Activated gamma-delta T cell treated with anti-CD3 and anti-CD28 coated beads, Interleukin-2, amount 50 U/mL, for 16 hours (primary cell): ENCODE measurements at regions not wholly inside any gene's neighbourhood (a gene's known extent, or its start where the extent isn't known, plus 50 kb on each side); places are given as distances from the start of the nearest gene placed in this dataset.

Experiments
- DNase-seq: peaks from one replicate; pipeline ENCODE4 v3.0.0-alpha.2; 2020; ENCODE audit warnings: low read depth

GRCh38 chr13:44093607-44094564, 214.2 kb downstream of the LACC1 start:
- DNase-seq, result no peak

GRCh38 chr13:44096901-44097300, 217.2 kb downstream of the LACC1 start:
- DNase-seq, result no peak

DNA sequence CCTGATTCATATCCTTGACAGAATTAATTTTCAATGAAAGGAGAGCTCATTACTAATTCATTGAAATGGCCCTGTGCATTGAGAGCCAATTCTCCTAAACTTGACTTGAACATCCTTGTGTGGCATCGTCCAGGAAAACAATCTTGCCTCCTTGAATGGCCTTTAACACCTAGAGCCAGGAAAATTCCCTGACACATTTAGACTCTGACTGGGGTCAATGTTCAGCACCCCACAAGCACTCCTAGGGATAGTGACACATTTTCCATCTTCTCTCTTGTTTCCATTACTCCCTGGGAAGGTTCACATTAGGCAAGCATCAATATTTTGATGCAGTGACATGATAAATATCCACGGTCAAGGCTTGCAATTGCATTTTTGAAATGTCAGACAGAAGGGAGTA, 218.9 kb downstream of the LACC1 start:
- no peak for DNase-seq

DNA sequence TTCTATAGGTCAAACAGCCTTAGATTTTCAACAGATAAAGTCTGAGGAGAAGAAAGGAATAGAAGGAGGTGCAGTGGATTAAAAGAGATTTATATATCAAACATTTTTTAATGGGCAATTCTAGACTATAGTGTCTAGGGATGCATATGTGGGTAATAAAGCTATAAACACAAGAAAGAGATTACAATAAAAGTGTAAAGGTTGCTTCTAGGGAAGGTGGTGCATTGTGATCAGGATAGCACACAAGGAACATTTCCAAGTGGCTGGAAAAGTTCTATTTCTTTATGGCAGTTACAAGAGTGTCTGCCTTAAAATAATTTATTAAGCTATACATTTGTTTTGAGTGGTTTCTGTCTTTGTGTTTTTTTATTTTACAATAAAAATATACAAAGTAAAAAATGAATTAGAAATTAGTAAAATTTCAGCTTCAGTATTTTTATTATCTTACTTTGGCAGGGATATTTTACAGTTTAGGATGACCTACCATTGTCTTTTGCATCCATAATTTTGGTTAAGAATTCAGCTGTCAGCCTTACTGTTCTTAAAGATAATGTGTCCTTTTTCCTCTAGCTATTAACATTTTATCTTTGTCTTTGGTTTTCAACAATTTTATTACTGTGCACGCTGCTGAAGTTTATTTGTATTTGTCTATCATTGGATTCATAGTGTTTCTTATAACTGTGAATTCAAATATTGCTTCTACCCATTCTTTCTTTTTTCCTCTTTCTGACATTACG, 221.8 kb downstream of the LACC1 start:
- no peak for DNase-seq

GRCh38 chr13:44103429-44104196, 223.9 kb downstream of the LACC1 start:
- DNase-seq, result no peak

- no peak for DNase-seq
These were observed 224.4 kb downstream of the LACC1 start for GRCh38 chr13:44104197-44104490.

- no peak for DNase-seq
These were observed 225.3 kb downstream of the LACC1 start for GRCh38 chr13:44104969-44105368.

GRCh38 chr13:44106266-44107152, 226.8 kb downstream of the LACC1 start:
- no peak for DNase-seq

DNA sequence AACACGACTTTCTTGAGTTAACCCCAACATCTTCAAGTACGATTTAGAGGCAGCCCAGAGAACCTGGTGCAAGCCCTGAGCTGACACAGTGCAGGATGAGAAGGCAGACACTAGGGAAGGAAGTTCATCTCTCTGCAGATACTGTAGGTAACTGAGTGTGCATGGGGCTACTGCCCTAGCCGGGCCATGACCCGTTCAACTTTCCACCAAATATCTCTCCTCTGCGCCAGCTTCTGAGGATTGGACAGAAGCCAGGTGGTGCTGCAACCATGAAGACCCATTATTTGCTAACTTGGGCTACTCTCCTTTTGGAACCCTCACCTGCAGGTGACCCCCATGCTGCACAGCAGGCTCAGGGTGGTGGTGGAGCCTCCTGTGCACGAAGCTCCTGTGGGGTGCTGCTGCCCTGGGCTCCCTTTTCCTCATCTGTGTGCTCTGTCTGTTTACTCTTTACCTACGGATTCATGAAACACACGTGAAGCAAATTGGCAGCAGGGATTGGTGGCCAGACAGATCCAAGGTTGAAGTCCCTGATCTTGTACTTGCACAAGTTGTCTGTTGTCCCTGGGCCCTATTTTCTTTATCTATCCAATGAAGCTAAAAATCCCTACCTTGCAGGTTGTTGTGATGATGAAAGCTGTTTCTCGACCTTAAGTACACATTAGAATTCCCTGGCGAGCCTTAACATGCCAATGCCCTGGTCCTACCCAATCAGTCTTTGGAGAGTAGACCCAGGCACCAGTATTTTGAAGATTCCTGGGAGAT, 227.8 kb downstream of the LACC1 start:
- DNase-seq, result no peak

- no peak for DNase-seq
These were observed 228.7 kb downstream of the LACC1 start for GRCh38 chr13:44108331-44108858.

GRCh38 chr13:44110091-44110621, 230.5 kb downstream of the LACC1 start:
- DNase-seq, result no peak

- no peak for DNase-seq
These were observed 232.0 kb downstream of the LACC1 start for GRCh38 chr13:44111701-44112100.

DNA sequence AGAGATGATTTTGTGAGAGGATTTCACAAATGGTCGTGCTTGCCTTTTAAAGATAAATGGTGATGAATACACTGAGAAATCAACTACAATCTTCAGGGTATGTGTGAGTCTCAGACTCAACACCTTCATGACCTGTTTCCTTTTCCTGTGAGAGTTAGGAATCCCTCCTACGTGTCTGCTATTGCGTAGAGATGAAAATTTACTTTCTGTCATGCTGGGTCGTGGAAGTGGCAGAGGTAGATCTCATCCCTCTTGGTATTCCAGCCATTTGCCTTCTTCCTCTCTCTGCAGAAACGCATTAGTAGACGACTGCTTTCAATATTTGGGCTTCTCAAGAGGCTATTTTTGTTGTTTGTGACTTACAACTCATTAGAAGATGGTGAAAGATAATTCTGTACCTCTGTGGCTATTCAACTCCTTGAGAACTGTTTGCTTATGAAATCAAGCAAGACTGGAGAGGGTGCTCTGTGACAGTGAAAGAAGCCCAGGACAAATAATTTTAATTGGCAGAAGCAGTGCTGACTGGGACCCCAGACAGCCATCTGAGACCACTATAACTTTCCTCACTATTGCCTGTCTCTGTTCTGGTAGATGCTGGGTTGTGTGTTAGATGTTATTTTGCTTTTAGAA, 233.1 kb downstream of the LACC1 start:
- DNase-seq, result no peak

- DNase-seq, result no peak
These were observed 237.0 kb downstream of the LACC1 start for GRCh38 chr13:44116562-44117332.

DNA sequence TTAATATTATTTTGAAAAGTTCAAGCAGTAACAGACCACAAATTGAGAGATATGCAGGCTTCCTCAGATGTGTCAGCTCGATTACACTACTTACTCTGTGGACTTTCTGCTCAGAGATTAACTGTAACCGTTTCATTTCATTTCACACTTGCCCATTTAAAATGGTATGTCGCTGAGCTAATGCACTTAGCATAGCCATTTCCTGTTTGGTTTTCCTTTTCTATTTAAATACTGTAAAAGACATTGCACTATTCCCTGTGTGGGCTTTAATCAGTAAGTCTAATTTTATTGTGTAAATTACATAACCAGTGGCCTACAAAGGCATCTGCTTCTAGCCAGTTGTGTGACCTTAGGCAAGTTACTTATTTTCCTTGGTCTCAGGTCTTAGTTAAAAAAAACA, 237.6 kb downstream of the LACC1 start:
- no peak for DNase-seq

GRCh38 chr13:44117816-44118215, 238.1 kb downstream of the LACC1 start:
- no peak for DNase-seq

DNA sequence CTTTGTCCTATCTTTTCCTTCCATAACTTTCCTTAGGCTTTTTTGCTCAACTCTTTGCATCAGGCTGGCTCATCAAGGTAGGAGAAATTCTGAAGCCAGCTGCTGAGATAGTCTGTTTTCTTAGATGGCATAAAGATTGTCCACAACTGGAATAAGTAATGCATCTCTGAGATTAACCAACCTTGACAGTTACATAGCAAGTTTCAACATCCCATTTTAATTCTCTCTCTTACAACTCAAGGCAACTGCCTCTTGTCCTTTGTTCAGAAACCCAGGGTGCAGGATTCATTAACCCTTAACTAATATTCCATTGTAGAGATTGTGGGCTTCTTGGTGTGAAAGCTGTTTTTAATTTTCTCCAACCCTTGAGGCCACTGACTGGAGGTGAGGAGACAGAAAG, 239.2 kb downstream of the LACC1 start:
- no peak for DNase-seq

DNA sequence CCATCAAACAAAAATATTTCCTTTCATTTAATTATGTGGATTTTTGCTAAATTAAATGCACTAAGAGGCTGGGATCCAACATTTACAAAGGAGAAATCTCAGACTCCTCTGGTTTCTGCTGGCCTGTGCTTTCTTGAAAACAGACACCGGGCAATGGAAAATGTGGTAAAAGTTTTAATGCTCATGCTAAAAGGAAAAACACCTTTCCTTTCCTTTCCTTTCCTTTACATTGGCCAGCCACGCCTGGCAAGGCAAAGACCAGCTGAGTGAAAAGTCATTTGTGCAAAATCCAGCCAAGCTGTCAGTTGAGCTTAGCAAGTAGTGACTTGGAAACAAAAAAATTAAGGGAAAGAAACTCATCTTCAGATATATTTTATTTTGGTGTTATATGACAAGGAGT, 240.3 kb downstream of the LACC1 start:
- DNase-seq, result no peak
